MM.1S (cell line): ENCODE measurements at regions not wholly inside any gene's neighbourhood (a gene's known extent, or its start where the extent isn't known, plus 50 kb on each side); places are given as distances from the start of the nearest gene placed in this dataset.

Source experiments
- DNase-seq: peaks from one replicate; pipeline ENCODE4 v3.0.0-alpha.2; 2015
- H2AFZ ChIP-seq: fragments of 300-600 bp; sonication (generic); 2 replicates; pipeline ENCODE4 v1.6.0; 2016; ENCODE audit warnings: antibody characterized with exemption, low read length
- H3F3A ChIP-seq: fragments of 300-600 bp; sonication (generic); 2 replicates; pipeline ENCODE4 v1.6.1; 2016; ENCODE audit warnings: mild to moderate bottlenecking, antibody characterized with exemption, low read length, moderate library complexity, mixed read lengths; ENCODE audit not compliant: insufficient read depth
- H3K27ac ChIP-seq: fragments of 300-600 bp; sonication (generic); 2 replicates; pipeline ENCODE4 v1.5.1; 2016; ENCODE audit warnings: mild to moderate bottlenecking, low read length
- H3K27me3 ChIP-seq: fragments of 300-600 bp; sonication (generic); replicated peaks from 2 replicates; pipeline ENCODE4 v1.6.0; 2016; ENCODE audit warnings: low read length; ENCODE audit not compliant: insufficient read depth
- H3K36me3 ChIP-seq: fragments of 300-600 bp; sonication (generic); replicated peaks from 2 replicates; pipeline ENCODE4 v1.6.1; 2016; ENCODE audit warnings: mild to moderate bottlenecking, low read length, mixed read lengths; ENCODE audit not compliant: insufficient read depth
- H3K4me1 ChIP-seq: fragments of 300-600 bp; sonication (generic); 2 replicates; pipeline ENCODE4 v1.6.1; 2016; ENCODE audit warnings: low read length, mixed read lengths
- H3K4me2 ChIP-seq: fragments of 300-600 bp; sonication (generic); 2 replicates; pipeline ENCODE4 v1.6.0; 2016; ENCODE audit warnings: low read depth, low read length
- H3K4me3 ChIP-seq: fragments of 300-600 bp; sonication (generic); 2 replicates; pipeline ENCODE4 v1.5.1; 2016; ENCODE audit warnings: low read length, mixed read lengths
- H3K79me2 ChIP-seq: fragments of 300-600 bp; sonication (generic); 2 replicates; pipeline ENCODE4 v1.6.1; 2016; ENCODE audit warnings: mixed run types, low read length, mixed read lengths
- H3K9ac ChIP-seq: fragments of 300-600 bp; sonication (generic); 2 replicates; pipeline ENCODE4 v1.6.1; 2016; ENCODE audit warnings: low read length, mixed read lengths
- H3K9me2 ChIP-seq: fragments of 300-600 bp; sonication (generic); replicated peaks from 2 replicates; pipeline ENCODE4 v1.6.1; 2016; ENCODE audit warnings: mild to moderate bottlenecking, low read length, mixed read lengths; ENCODE audit not compliant: insufficient read depth
- H3K9me3 ChIP-seq: fragments of 300-600 bp; sonication (generic); replicated peaks from 2 replicates; pipeline ENCODE4 v1.6.1; 2016; ENCODE audit warnings: mild to moderate bottlenecking, low read length, mixed read lengths; ENCODE audit not compliant: insufficient read depth
- H4K20me1 ChIP-seq: fragments of 300-600 bp; sonication (generic); 2 replicates; pipeline ENCODE4 v1.6.1; 2016; ENCODE audit warnings: mild to moderate bottlenecking, low read length, moderate library complexity, mixed read lengths; ENCODE audit not compliant: insufficient read depth
- TF ChIP-seq, protein P1 (sequence below): fragments of 300-600 bp; sonication (generic); IDR thresholded peaks from 2 replicates; pipeline ENCODE4 v1.5.1; 2016; ENCODE audit warnings: antibody characterized with exemption, low read length, mixed read lengths

GRCh38 chr12:25001311-25001710, 52.4 kb upstream of the BCAT1 start:
- Histone ChIP-seq H3K36me3 (no peaks in the 10 kb centered on the region), H3K4me2 (no peak overlapping the region), H3K9me2 (no peaks in the 10 kb centered on the region), H3K4me3 (no peak overlapping the region), H3F3A (peaks cover 22% of the 10 kb centered on the region), H3K27me3 (no peaks in the 10 kb centered on the region), H4K20me1 (no peaks in the 10 kb centered on the region), H2AFZ (no peak overlapping the region), H3K9ac (no peak overlapping the region), H3K79me2 (no peaks in the 10 kb centered on the region), H3K27ac (no peak overlapping the region), H3K4me1 (peaks cover 37% of the 10 kb centered on the region), H3K9me3 (no peaks in the 10 kb centered on the region)
- TF ChIP-seq, protein P1, sequence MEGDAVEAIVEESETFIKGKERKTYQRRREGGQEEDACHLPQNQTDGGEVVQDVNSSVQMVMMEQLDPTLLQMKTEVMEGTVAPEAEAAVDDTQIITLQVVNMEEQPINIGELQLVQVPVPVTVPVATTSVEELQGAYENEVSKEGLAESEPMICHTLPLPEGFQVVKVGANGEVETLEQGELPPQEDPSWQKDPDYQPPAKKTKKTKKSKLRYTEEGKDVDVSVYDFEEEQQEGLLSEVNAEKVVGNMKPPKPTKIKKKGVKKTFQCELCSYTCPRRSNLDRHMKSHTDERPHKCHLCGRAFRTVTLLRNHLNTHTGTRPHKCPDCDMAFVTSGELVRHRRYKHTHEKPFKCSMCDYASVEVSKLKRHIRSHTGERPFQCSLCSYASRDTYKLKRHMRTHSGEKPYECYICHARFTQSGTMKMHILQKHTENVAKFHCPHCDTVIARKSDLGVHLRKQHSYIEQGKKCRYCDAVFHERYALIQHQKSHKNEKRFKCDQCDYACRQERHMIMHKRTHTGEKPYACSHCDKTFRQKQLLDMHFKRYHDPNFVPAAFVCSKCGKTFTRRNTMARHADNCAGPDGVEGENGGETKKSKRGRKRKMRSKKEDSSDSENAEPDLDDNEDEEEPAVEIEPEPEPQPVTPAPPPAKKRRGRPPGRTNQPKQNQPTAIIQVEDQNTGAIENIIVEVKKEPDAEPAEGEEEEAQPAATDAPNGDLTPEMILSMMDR = no peak
- no peak for DNase-seq
